Upper lobe of left lung (tissue), 6 donors: ENCODE measurements at regions not wholly inside any gene's neighbourhood (a gene's known extent, or its start where the extent isn't known, plus 50 kb on each side); places are given as distances from the start of the nearest gene placed in this dataset.

Source experiments
- ATAC-seq, 2 donors: fragments of 200-7000 bp; cut with Tn5 transposase; one replicate each; pipeline ENCODE4 v1.9.1; 2022; ENCODE audit warnings: mild to moderate bottlenecking in 2 of 2, moderate library complexity in 2 of 2; ENCODE audit not compliant: low FRiP score in 2 of 2
- DNase-seq, 2 donors: peaks; one replicate each; pipeline ENCODE4 v3.0.0-alpha.2; 2019 to 2020
- H3K27ac ChIP-seq, 4 donors: fragments of 200-600 bp; sonication (generic); one replicate each; pipeline ENCODE4 v1.5.1; 2016 to 2019
- H3K27me3 ChIP-seq, 4 donors: fragments of 200-600 bp; sonication (generic); one replicate each; pipeline ENCODE4 v1.5.1; 2017 to 2019
- H3K36me3 ChIP-seq, 4 donors: fragments of 200-600 bp; sonication (generic); one replicate each; pipeline ENCODE4 v1.5.1; 2016 to 2019
- H3K4me1 ChIP-seq, 4 donors: fragments of 200-600 bp; sonication (generic); one replicate each; pipeline ENCODE4 v1.5.1; 2018 to 2019
- H3K4me3 ChIP-seq, 4 donors: fragments of 200-600 bp; sonication (generic); one replicate each; pipeline ENCODE4 v1.5.1; 2017 to 2019; ENCODE audit warnings: mild to moderate bottlenecking in 2 of 4, moderate library complexity in 1 of 4
- H3K9me3 ChIP-seq, 4 donors: fragments of 200-600 bp; sonication (generic); one replicate each; pipeline ENCODE4 v1.5.1; 2018 to 2019
- EP300 ChIP-seq, 4 donors: sonication (generic); formaldehyde crosslinking; IDR thresholded peaks; one replicate each; pipeline ENCODE4 v1.5.1; 2017; ENCODE audit warnings: antibody characterized with exemption in 4 of 4, control low read depth in 2 of 4
- POLR2A ChIP-seq, 4 donors: fragments of 450-650 bp; IDR thresholded peaks; one replicate each; pipeline ENCODE4 v1.5.1; 2016 to 2017; ENCODE audit warnings: antibody characterized with exemption in 4 of 4, mild to moderate bottlenecking in 2 of 4
- POLR2AphosphoS5 ChIP-seq, 2 donors: sonication (generic); formaldehyde crosslinking; IDR thresholded peaks; one replicate each; pipeline ENCODE4 v1.5.1; 2017; ENCODE audit warnings: antibody characterized with exemption in 2 of 2
- WGBS, 2 donors: methylation state at CpG; one replicate each; pipeline ENCODE4 v1.1.5; 2017 to 2018; 5-methylcytosine and 5-hydroxymethylcytosine counted together
- TF ChIP-seq, protein P1 (sequence below), 6 experiments: fragments of 450-650 bp in 4 of 6; fragments of 200-600 bp in 2 of 6; sonication (generic) in 2 of 6; IDR thresholded peaks; one replicate each; pipeline ENCODE4 v1.5.1; 2016 to 2019; ENCODE audit warnings: antibody characterized with exemption in 6 of 6
- donor health status: DM: no; HTN: no; CAD: no; lungs with moderate emphysema.
- donor health status: DM: no; HTN: yes; CAD: no; lungs with severe emphysema.

DNA sequence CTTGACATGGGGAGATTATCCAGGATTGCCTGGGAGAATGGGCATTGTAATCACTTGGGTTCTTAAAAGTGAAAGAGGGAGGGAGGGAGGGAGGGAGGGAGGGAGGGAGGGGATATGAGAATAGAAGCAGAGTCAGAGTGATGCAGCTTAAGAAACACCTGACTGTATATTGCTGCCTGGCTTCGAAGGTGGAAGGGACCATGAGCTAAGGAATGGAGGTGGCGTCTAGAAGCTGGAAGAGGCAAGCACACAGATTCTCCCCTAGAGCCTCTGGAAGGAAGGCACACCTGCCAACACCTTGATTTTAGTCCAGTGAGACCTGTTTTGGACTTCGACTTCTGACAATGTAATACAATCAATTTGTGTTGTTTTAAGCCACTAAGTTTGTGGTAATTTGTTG lies 78.4 kb downstream of the PRL start:
- Histone ChIP-seq H3K4me1 (no peaks in the 10 kb centered on the region), H3K27ac (no peak overlapping the region), H3K9me3 (no peaks in the 10 kb centered on the region), H3K27me3 (no peaks in the 10 kb centered on the region), H3K36me3 (no peaks in the 10 kb centered on the region), H3K4me3 (no peak overlapping the region)
- TF ChIP-seq POLR2AphosphoS5 (IDR thresholded peaks at IDR 0.05) (no peak), EP300 (IDR thresholded peaks at IDR 0.05) (no peak), POLR2A (IDR thresholded peaks at IDR 0.05) (no peak)
- TF ChIP-seq, protein P1, sequence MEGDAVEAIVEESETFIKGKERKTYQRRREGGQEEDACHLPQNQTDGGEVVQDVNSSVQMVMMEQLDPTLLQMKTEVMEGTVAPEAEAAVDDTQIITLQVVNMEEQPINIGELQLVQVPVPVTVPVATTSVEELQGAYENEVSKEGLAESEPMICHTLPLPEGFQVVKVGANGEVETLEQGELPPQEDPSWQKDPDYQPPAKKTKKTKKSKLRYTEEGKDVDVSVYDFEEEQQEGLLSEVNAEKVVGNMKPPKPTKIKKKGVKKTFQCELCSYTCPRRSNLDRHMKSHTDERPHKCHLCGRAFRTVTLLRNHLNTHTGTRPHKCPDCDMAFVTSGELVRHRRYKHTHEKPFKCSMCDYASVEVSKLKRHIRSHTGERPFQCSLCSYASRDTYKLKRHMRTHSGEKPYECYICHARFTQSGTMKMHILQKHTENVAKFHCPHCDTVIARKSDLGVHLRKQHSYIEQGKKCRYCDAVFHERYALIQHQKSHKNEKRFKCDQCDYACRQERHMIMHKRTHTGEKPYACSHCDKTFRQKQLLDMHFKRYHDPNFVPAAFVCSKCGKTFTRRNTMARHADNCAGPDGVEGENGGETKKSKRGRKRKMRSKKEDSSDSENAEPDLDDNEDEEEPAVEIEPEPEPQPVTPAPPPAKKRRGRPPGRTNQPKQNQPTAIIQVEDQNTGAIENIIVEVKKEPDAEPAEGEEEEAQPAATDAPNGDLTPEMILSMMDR (IDR thresholded peaks at IDR 0.05): no peak
- ATAC-seq (no peak), DNase-seq (no peak)
- 92 to 93% methylated on average over 3 of the region's 3 CpGs for WGBS, 2 donors

DNA sequence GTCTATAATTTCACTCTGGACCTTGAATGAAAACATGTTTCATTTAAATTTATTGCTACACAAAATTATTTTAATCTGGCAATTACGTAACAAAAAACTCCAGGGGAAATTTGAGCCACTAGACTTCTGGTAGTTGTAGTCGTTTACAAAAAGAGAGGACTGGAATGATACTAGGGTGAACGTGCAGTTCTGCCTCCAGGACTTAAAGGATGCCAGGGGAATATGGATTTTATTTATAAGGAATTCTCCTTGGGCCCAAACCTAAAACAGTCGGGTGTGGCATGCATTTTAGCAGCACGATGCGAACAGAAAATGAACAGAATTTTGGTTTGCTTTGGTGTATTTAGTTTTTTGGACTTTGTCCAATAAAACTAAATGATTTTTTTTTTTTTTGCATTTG lies 76.9 kb downstream of the PRL start:
- DNase-seq (no peak), ATAC-seq (no peak)
- WGBS, 2 donors: 73 to 80% methylated on average over 6 of the region's 6 CpGs
- no peaks in the 10 kb centered on the region for H3K9me3 ChIP-seq
- H3K4me1 ChIP-seq: no peaks in the 10 kb centered on the region
- TF ChIP-seq, protein P1 (IDR thresholded peaks at IDR 0.05): no peak
- TF ChIP-seq POLR2AphosphoS5 (IDR thresholded peaks at IDR 0.05): no peak
- no peak for TF ChIP-seq POLR2A (IDR thresholded peaks at IDR 0.05)
- no peak for TF ChIP-seq EP300 (IDR thresholded peaks at IDR 0.05)
- no peak overlapping the region for H3K4me3 ChIP-seq
- H3K27me3 ChIP-seq: no peaks in the 10 kb centered on the region
- H3K36me3 ChIP-seq: no peaks in the 10 kb centered on the region
- H3K27ac ChIP-seq: no peak overlapping the region

DNA sequence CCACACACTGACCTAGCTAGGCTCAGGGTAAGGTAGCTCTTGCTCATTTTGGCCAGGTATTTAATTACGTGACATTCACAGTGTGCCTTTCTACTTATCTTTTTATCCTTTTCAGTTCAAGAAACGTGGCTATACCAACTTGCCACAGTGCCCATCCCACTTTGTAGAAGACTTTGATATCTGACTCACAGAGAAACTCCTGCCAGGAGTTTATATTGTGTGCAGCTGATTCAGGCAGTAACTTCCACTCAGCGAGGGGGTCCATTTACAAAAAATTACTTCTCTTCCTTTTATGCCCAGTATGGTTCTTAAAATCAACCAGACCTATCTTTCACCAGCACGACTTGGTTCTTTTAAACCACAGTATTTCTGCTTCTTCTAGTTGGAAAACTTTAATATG lies 75.6 kb downstream of the PRL start:
- Histone ChIP-seq H3K4me1 (no peaks in the 10 kb centered on the region), H3K4me3 (no peak overlapping the region), H3K36me3 (no peaks in the 10 kb centered on the region), H3K27ac (no peak overlapping the region), H3K9me3 (no peaks in the 10 kb centered on the region), H3K27me3 (no peaks in the 10 kb centered on the region)
- TF ChIP-seq POLR2A (IDR thresholded peaks at IDR 0.05) (no peak), EP300 (IDR thresholded peaks at IDR 0.05) (no peak), POLR2AphosphoS5 (IDR thresholded peaks at IDR 0.05) (no peak)
- TF ChIP-seq, protein P1 (IDR thresholded peaks at IDR 0.05): no peak
- no peak for DNase-seq
- WGBS, 2 donors: 78 to 86% methylated on average over 4 of the region's 4 CpGs
- no peak for ATAC-seq

DNA sequence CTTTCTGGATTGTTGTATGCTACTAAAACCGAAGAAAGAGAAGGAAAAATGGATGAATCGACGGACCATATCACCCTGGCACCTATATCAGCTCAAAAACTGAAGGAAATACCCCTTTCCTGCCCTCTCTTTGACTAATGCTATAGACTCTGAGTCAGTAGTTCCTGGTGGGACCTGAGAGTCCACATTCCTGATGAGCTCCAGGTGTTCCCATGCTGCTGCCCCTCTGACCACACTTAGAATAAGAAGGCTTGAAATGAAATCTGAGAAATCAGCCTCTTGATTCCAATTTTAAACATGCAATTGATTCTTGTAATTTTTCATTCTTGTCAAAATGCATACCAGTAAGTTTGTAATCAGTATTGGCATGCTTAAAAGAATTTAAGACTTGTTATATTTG lies 75.2 kb downstream of the PRL start:
- H3K4me1 ChIP-seq: no peaks in the 10 kb centered on the region
- TF ChIP-seq EP300 (IDR thresholded peaks at IDR 0.05): no peak
- no peak for TF ChIP-seq POLR2A (IDR thresholded peaks at IDR 0.05)
- TF ChIP-seq POLR2AphosphoS5 (IDR thresholded peaks at IDR 0.05): no peak
- TF ChIP-seq, protein P1 (IDR thresholded peaks at IDR 0.05): no peak
- ATAC-seq: no peak
- H3K4me3 ChIP-seq: no peak overlapping the region
- no peak overlapping the region for H3K27ac ChIP-seq
- H3K36me3 ChIP-seq: no peaks in the 10 kb centered on the region
- H3K27me3 ChIP-seq: no peaks in the 10 kb centered on the region
- 84 to 88% methylated on average over 3 of the region's 3 CpGs for WGBS, 2 donors
- no peaks in the 10 kb centered on the region for H3K9me3 ChIP-seq
- no peak for DNase-seq

DNA sequence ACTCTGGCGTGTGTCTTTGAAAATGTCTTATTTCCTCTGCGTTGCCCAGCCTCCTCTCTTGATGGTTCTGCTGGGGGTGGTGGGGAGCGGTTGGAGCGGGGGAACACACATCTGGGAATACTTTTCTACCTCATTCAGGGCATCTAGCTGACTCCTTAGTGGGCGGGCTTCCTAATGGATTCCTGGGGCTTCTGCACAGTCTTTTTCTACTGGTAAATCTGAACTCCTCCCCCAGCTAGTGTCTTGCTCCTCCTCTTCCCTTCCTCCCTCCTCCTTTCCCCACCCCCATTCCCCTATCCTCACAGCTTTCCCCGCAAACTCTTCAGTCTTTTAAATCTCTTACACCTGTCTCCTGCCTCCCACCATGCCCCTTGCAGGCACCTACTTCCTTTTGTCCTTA lies 74.4 kb downstream of the PRL start:
- TF ChIP-seq, protein P1 (IDR thresholded peaks at IDR 0.05): no peak
- no peak for TF ChIP-seq EP300 (IDR thresholded peaks at IDR 0.05)
- no peak for TF ChIP-seq POLR2A (IDR thresholded peaks at IDR 0.05)
- TF ChIP-seq POLR2AphosphoS5 (IDR thresholded peaks at IDR 0.05): no peak
- WGBS, 2 donors: 83 to 88% methylated on average over 6 of the region's 6 CpGs
- no peaks in the 10 kb centered on the region for H3K27me3 ChIP-seq
- no peak for DNase-seq
- H3K4me3 ChIP-seq: no peak overlapping the region
- H3K27ac ChIP-seq: no peak overlapping the region
- ATAC-seq: no peak
- no peaks in the 10 kb centered on the region for H3K9me3 ChIP-seq
- no peaks in the 10 kb centered on the region for H3K36me3 ChIP-seq
- H3K4me1 ChIP-seq: no peaks in the 10 kb centered on the region
